Endothelial cell of umbilical vein (primary cell): ENCODE measurements at regions not wholly inside any gene's neighbourhood (a gene's known extent, or its start where the extent isn't known, plus 50 kb on each side); places are given as distances from the start of the nearest gene placed in this dataset.

Source experiments
- BruUV-seq: library from RNA; stranded (reverse); fragments of 400-500 nt; replicated peaks from 2 replicates; lab custom pipeline; 2021; lab: Mats Ljungman, UMichigan
- CTCF ChIA-PET: fragments of 300-600, 350-600 bp; sonication (Branson Sonifier 250); formaldehyde crosslinking; loops from one replicate; lab custom pipeline; 2021; ENCODE audit warnings: antibody characterized with exemption, inconsistent platforms; lab: Charles Lee
- POLR2A ChIA-PET: fragments of 300-600, 350-600 bp; sonication (Branson Sonifier 250); formaldehyde crosslinking; loops from one replicate; lab custom pipeline; 2021; ENCODE audit warnings: antibody characterized with exemption, inconsistent platforms; lab: Charles Lee
- DNase-seq: peaks from one replicate; pipeline ENCODE4 v3.0.0-alpha.2; 2011; ENCODE audit warnings: low read depth, low spot score
- FAIRE-seq: peaks from 2 replicates; lab custom pipeline; 2011; peaks lifted over from hg19 to GRCh38; lab: Jason Lieb, UNC
- H2AFZ ChIP-seq: 2 replicates; pipeline ENCODE4 v1.6.0; 2012; ENCODE audit warnings: low read depth, low read length, control low read depth, inconsistent platforms
- H3K27ac ChIP-seq: 2 replicates; pipeline ENCODE4 v1.5.1; 2011; ENCODE audit warnings: low read depth, mild to moderate bottlenecking, control low read depth, low read length, moderate library complexity; ENCODE audit not compliant: insufficient read depth
- H3K27me3 ChIP-seq, 2 experiments: 2 replicates each; pipeline versions ENCODE4 v1.6.0 to v1.6.1; 2011; ENCODE audit warnings: low read length in 2 of 2, mixed read lengths in 1 of 2; ENCODE audit not compliant: control insufficient read depth in 2 of 2, insufficient read depth in 2 of 2
- H3K36me3 ChIP-seq, 2 experiments: 2 replicates in 1 of 2; 3 replicates in 1 of 2; pipeline ENCODE4 v1.5.1; 2011; ENCODE audit warnings: low read length in 2 of 2, mild to moderate bottlenecking in 1 of 2, moderate library complexity in 1 of 2; ENCODE audit not compliant: control insufficient read depth in 2 of 2, insufficient read depth in 2 of 2; ENCODE audit errors: extremely low read depth in 1 of 2
- H3K4me1 ChIP-seq: 3 replicates; pipeline ENCODE4 v1.5.1; 2011; ENCODE audit warnings: mild to moderate bottlenecking, low read length; ENCODE audit not compliant: control insufficient read depth, insufficient read depth; ENCODE audit errors: extremely low read depth
- H3K4me2 ChIP-seq: 2 replicates; pipeline ENCODE4 v1.6.1; 2011; ENCODE audit warnings: low read length, control low read depth, mixed read lengths; ENCODE audit not compliant: insufficient read depth
- H3K4me3 ChIP-seq, 3 experiments: fragments of 200-600 bp in 1 of 3; sonication (generic), shearing (Covaris generic) in 1 of 3; replicated peaks in 1 of 3; 2 replicates each; pipeline ENCODE4 v1.5.1; 2011 to 2016; ENCODE audit warnings: control low read depth in 3 of 3, low read length in 3 of 3, mild to moderate bottlenecking in 2 of 3, inconsistent platforms in 1 of 3, low read depth in 1 of 3, moderate library complexity in 1 of 3; ENCODE audit not compliant: insufficient read depth in 1 of 3
- H3K79me2 ChIP-seq: 2 replicates; pipeline ENCODE4 v1.6.0; 2012; ENCODE audit warnings: low read length, inconsistent platforms; ENCODE audit not compliant: control insufficient read depth, insufficient read depth
- H3K9ac ChIP-seq: replicated peaks from 2 replicates; pipeline ENCODE3; 2011; ENCODE audit warnings: low read length, control low read depth; ENCODE audit not compliant: insufficient read depth; ENCODE audit errors: extremely low read depth
- H3K9me1 ChIP-seq: replicated peaks from 3 replicates; pipeline ENCODE4 v1.6.0; 2011; ENCODE audit warnings: mild to moderate bottlenecking, low read length; ENCODE audit not compliant: control insufficient read depth, insufficient read depth; ENCODE audit errors: extremely low read depth
- H3K9me3 ChIP-seq: replicated peaks from 2 replicates; pipeline ENCODE4 v1.5.1; 2012; ENCODE audit warnings: low read length, inconsistent platforms; ENCODE audit not compliant: control insufficient read depth, insufficient read depth
- H4K20me1 ChIP-seq: replicated peaks from 2 replicates; pipeline ENCODE3; 2011; ENCODE audit warnings: mild to moderate bottlenecking, low read length; ENCODE audit not compliant: control insufficient read depth, insufficient read depth; ENCODE audit errors: extremely low read depth
- CTCF ChIP-seq, 2 donors: IDR thresholded peaks; 1 replicate in 1 of 2; 2 replicates in 1 of 2; pipeline ENCODE4 v1.5.1; 2011; ENCODE audit warnings: low read length in 2 of 2, mild to moderate bottlenecking in 2 of 2, moderate library complexity in 2 of 2, control low read depth in 1 of 2, inconsistent platforms in 1 of 2, low read depth in 1 of 2; ENCODE audit not compliant: insufficient read depth in 1 of 2; ENCODE audit errors: extremely low read depth in 1 of 2
- EZH2 ChIP-seq: IDR thresholded peaks from 2 replicates; pipeline ENCODE4 v1.6.1; 2012; ENCODE audit warnings: borderline replicate concordance, low read depth, mild to moderate bottlenecking, moderate library complexity, low read length, inconsistent platforms; ENCODE audit not compliant: severe bottlenecking
- FOS ChIP-seq: IDR thresholded peaks from 2 replicates; pipeline ENCODE4 v1.6.1; 2011; ENCODE audit warnings: mild to moderate bottlenecking, low read length, moderate library complexity, borderline replicate concordance; ENCODE audit not compliant: insufficient read depth
- JUN ChIP-seq: IDR thresholded peaks from 2 replicates; pipeline ENCODE4 v1.6.1; 2011; ENCODE audit warnings: borderline replicate concordance, low read depth; ENCODE audit not compliant: insufficient read length, insufficient read depth
- MAX ChIP-seq: IDR thresholded peaks from 2 replicates; pipeline ENCODE4 v1.6.1; 2011; ENCODE audit not compliant: insufficient read depth, insufficient read length
- POLR2A ChIP-seq: IDR thresholded peaks from 2 replicates; pipeline ENCODE4 v1.6.1; 2012; ENCODE audit warnings: low read depth, mild to moderate bottlenecking, control low read depth, low read length
- dilution Hi-C: fragments of 300-500 bp; cut with MboI; formaldehyde crosslinking; loops from one replicate; pipeline ENCODE4 v1.15.0; 2019; ENCODE audit warnings: low sequenced_read_pairs; ENCODE audit not compliant: extremely low pct_ligation_motif_present
- intact Hi-C: fragments of 100-400 bp; cut with micrococcal nuclease; formaldehyde crosslinking; loops from one replicate; pipeline ENCODE4 v1.10.0; 2022

- CTCF ChIA-PET: no interaction called here
- POLR2A ChIA-PET: no interaction called here
- Histone ChIP-seq H3K9me1 (no peaks in the 10 kb centered on the region), H3K4me2 (no peak overlapping the region), H3K4me3 (no peak overlapping the region), H4K20me1 (no peaks in the 10 kb centered on the region), H2AFZ (no peak overlapping the region), H3K79me2 (no peaks in the 10 kb centered on the region), H3K9ac (no peak overlapping the region), H3K27me3 (no peaks in the 10 kb centered on the region), H3K27ac (no peak overlapping the region), H3K36me3 (no peaks in the 10 kb centered on the region), H3K9me3 (peaks cover 1% of the 10 kb centered on the region), H3K4me1 (no peaks in the 10 kb centered on the region)
- intact Hi-C loops (no loop called here), dilution Hi-C loops (no loop called here)
- FAIRE-seq: no peak
- DNase-seq: no peak
- TF ChIP-seq POLR2A (no peak), EZH2 (no peak), FOS (no peak), JUN (no peak), CTCF (IDR thresholded peaks at IDR 0.05; ENCODE audit: extremely low read depth in 1 of 2, insufficient read depth in 1 of 2, low read depth in 1 of 2, low read length in 2 of 2) (no peak), MAX (no peak)
- no TSS peak for BruUV-seq
These were observed 155.5 kb downstream of the FGF10 start for GRCh38 chr5:44233691-44234090.
